ENCODE measurements at regions not wholly inside any gene's neighbourhood (a gene's known extent, or its start where the extent isn't known, plus 50 kb on each side); places are given as distances from the start of the nearest gene placed in this dataset.

DNA sequence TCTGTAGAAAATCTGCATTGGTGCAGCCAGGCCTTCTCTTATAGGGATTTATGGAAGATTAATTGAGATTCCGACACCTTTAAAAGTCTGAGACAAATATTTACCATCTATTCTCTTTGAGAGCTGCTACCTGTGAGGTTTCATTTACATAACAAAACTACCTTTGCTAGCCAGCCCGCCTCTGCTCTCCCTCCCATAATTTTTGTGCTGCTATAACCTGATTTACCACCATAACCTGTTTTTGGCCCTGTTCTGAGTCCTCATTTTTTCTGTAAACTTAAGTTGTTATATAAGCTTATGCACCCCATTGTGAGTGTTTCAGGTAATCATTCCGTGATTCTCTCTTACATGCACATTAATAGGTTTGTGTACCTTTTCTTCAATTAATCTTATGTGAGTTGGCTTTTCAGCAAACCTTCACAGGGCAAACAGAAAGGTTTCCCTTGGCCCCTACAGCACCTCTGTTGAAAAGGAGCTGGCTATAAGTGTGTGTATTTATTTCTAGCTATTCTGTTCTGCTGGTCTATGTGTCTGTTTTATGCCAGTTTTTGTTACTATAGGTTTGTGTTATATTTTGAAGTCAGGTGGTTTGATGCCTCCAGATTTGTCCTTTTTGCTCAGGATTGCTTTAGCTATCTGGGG is 114.9 kb upstream of the XIRP2 start:
- TF ChIP-seq GATA2 (IDR thresholded peaks at IDR 0.05; ENCODE audit: low read depth, low read length) = no peak
- TF ChIP-seq GATA3 (IDR thresholded peaks at IDR 0.05; ENCODE audit: low read depth, low read length) = no peak

Measured in SH-SY5Y (cell line).